Osteocyte (in vitro differentiated cells): ENCODE measurements at regions not wholly inside any gene's neighbourhood (a gene's known extent, or its start where the extent isn't known, plus 50 kb on each side); places are given as distances from the start of the nearest gene placed in this dataset.

Source experiments
- DNase-seq: peaks from one replicate; pipeline ENCODE4 v3.0.0; 2021; ENCODE audit warnings: mixed read lengths; ENCODE audit not compliant: unreplicated experiment; ENCODE audit errors: extremely low spot score
- H3K27ac Mint-ChIP-seq: one replicate; pipeline ENCODE4 v1.8.0; 2021; ENCODE audit warnings: mild to moderate bottlenecking, mixed read lengths; ENCODE audit not compliant: unreplicated experiment
- H3K27me3 Mint-ChIP-seq: one replicate; pipeline ENCODE4 v1.8.0; 2021; ENCODE audit warnings: mixed read lengths; ENCODE audit not compliant: unreplicated experiment
- H3K36me3 Mint-ChIP-seq: one replicate; pipeline ENCODE4 v1.8.0; 2021; ENCODE audit warnings: mixed read lengths; ENCODE audit not compliant: unreplicated experiment
- H3K4me1 Mint-ChIP-seq: one replicate; pipeline ENCODE4 v1.8.0; 2021; ENCODE audit warnings: mixed read lengths; ENCODE audit not compliant: unreplicated experiment
- H3K4me3 Mint-ChIP-seq: one replicate; pipeline ENCODE4 v1.8.0; 2021; ENCODE audit warnings: mild to moderate bottlenecking, moderate library complexity, mixed read lengths; ENCODE audit not compliant: unreplicated experiment
- H3K9me3 Mint-ChIP-seq: one replicate; pipeline ENCODE4 v1.8.0; 2021; ENCODE audit warnings: mixed read lengths; ENCODE audit not compliant: unreplicated experiment
- TF ChIP-seq, protein P1 (sequence below): fragments of 200-600 bp; sonication (generic); IDR thresholded peaks from 2 replicates; pipeline ENCODE4 v1.5.0; 2021; ENCODE audit warnings: antibody characterized with exemption, mild to moderate bottlenecking, moderate library complexity

DNA sequence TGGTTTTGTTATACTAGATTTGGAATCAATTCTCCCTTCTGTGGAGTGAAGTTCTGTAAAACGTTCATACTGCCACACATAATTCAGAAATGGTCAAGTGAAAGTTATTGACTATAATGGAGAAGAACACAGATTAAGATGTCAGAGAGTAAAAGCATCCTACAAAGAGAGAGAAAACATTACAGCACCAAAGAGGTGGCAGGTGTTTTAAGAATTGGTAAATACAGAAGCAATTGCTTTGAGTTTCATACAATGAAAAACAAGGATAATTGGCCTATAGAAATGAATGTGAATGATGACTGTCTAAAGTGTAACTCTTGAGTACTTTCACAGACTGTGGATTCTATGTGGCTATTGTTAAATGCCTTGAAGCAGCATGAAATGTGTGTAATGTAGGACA is 435.6 kb upstream of the SMIM31 start:
- TF ChIP-seq, protein P1, sequence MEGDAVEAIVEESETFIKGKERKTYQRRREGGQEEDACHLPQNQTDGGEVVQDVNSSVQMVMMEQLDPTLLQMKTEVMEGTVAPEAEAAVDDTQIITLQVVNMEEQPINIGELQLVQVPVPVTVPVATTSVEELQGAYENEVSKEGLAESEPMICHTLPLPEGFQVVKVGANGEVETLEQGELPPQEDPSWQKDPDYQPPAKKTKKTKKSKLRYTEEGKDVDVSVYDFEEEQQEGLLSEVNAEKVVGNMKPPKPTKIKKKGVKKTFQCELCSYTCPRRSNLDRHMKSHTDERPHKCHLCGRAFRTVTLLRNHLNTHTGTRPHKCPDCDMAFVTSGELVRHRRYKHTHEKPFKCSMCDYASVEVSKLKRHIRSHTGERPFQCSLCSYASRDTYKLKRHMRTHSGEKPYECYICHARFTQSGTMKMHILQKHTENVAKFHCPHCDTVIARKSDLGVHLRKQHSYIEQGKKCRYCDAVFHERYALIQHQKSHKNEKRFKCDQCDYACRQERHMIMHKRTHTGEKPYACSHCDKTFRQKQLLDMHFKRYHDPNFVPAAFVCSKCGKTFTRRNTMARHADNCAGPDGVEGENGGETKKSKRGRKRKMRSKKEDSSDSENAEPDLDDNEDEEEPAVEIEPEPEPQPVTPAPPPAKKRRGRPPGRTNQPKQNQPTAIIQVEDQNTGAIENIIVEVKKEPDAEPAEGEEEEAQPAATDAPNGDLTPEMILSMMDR: no peak
- Mint-ChIP-seq H3K4me1 (no peaks in the 10 kb centered on the region), H3K27me3 (no peaks in the 10 kb centered on the region), H3K36me3 (no peaks in the 10 kb centered on the region), H3K9me3 (no peaks in the 10 kb centered on the region), H3K4me3 (no peak overlapping the region), H3K27ac (no peak overlapping the region)
- DNase-seq: no peak

DNA sequence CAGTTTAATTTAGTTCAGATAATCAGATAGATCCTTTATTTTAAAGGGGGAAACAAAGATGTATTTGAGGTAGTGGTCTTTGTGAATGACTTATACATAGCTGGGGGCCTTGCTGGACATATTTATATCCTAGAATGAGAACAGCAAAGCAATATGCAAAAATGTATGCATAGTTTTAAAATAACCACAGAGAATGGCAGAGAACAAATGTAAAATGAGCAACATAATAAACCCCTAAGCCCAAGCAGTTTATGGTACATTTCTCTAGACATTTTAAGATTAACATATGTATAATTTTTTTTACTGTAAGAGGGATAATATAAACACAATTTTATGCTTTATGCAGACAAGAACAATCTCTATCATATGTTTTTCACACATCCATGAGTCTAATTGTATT is 434.2 kb upstream of the SMIM31 start:
- Mint-ChIP-seq H3K9me3 (no peaks in the 10 kb centered on the region), H3K4me1 (no peaks in the 10 kb centered on the region), H3K27me3 (no peaks in the 10 kb centered on the region), H3K36me3 (no peaks in the 10 kb centered on the region), H3K4me3 (no peak overlapping the region), H3K27ac (no peak overlapping the region)
- no peak for DNase-seq
- TF ChIP-seq, protein P1: no peak

DNA sequence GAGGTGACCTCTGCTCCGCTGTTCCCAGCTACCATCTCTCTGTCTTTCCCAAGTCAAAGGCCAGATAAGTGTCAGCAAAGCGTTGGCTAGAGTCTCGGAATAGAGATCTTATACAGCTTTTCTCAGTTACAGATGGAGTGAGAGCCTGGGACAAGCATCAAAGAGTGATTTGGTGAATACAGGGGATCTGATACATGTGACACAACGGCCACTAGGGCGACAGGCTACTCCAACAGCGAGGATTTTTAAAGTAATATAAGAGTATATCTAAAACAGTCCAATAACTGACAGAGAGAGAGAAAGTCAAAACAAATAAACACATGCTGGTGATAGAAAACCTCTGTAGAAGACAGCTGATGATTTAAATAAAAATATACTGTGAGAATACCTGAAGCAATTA is 433.1 kb upstream of the SMIM31 start:
- H3K36me3 Mint-ChIP-seq: no peaks in the 10 kb centered on the region
- H3K9me3 Mint-ChIP-seq: no peaks in the 10 kb centered on the region
- no peak for DNase-seq
- no peak overlapping the region for H3K4me3 Mint-ChIP-seq
- H3K27me3 Mint-ChIP-seq: no peaks in the 10 kb centered on the region
- no peaks in the 10 kb centered on the region for H3K4me1 Mint-ChIP-seq
- TF ChIP-seq, protein P1: no peak
- no peak overlapping the region for H3K27ac Mint-ChIP-seq

DNA sequence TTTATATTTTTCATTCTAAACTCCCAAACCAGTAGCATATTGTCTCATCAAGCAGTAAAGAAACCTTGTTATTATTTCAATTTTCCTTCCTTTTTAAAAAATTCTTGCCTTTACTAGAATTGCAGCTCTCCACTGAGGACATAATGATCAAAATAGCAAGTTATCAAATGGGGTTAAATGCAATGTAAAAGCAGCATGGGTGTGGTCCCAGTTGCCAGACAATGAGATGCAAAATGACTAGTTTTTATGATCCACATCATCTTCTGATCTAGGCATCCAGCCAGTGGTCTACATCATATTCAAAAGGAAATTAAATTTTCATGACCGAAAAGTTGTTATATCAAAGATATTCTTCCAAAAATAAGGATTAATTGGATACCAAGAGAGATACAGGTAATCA is 427.9 kb upstream of the SMIM31 start:
- TF ChIP-seq, protein P1: no peak
- H3K27me3 Mint-ChIP-seq: no peaks in the 10 kb centered on the region
- no peaks in the 10 kb centered on the region for H3K4me1 Mint-ChIP-seq
- no peak overlapping the region for H3K27ac Mint-ChIP-seq
- no peaks in the 10 kb centered on the region for H3K36me3 Mint-ChIP-seq
- no peak for DNase-seq
- no peaks in the 10 kb centered on the region for H3K9me3 Mint-ChIP-seq
- no peak overlapping the region for H3K4me3 Mint-ChIP-seq

DNA sequence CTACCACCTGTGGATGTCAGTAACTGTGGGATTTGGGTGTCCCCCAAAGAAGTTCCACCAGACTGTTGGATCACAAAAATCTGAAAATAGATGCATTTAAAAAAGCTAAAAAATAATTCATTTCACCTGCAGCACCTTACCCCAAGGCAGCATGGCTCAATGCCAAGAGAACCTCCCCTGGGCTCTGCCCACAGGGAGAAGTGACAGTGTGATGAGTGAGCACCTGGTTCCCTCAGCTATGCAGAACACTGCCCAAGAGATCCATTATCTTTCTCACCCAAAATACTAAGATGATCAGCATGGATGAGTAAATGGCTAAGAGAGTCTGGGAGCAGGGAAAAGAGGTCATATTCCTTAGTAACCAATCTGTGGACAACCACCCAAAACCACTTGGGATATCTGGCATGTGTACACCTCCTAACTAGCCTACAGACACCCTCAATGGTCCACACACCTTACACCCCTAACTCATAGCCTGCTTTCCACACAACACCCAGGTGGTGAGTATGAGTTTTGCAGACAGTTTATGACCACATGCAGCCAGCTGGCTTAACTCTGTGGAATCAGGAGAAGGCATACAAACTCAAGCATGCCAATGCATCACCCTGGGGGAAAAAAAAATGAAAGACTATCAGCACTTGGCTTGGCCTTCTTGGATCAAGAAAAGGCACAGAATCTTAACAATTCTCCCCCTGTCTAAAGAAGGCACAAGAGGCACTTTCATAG is 416.5 kb upstream of the SMIM31 start:
- no peak overlapping the region for H3K27ac Mint-ChIP-seq
- peaks cover 1% of the 10 kb centered on the region for H3K36me3 Mint-ChIP-seq
- no peak for DNase-seq
- H3K4me3 Mint-ChIP-seq: no peak overlapping the region
- peaks cover 24% of the 10 kb centered on the region for H3K9me3 Mint-ChIP-seq
- H3K4me1 Mint-ChIP-seq: no peaks in the 10 kb centered on the region
- H3K27me3 Mint-ChIP-seq: no peaks in the 10 kb centered on the region
- TF ChIP-seq, protein P1: no peak
